Esophagus mucosa (tissue), 1 donor: ENCODE measurements at regions not wholly inside any gene's neighbourhood (a gene's known extent, or its start where the extent isn't known, plus 50 kb on each side); places are given as distances from the start of the nearest gene placed in this dataset.
"Not testable (repeated sequence)": the region's sequence is repeated elsewhere in the genome, so short reads cannot be mapped to it uniquely, and the experiment has no call there.

Experiments
- ATAC-seq: fragments of 200-7000 bp; cut with Tn5 transposase; one replicate; pipeline ENCODE4 v1.9.1; 2020
- donor health status: DM: yes; HTN: yes; CAD: no.

GRCh38 chr3:153268564-153269279 is 106.7 kb downstream of the RAP2B start:
- no peak for ATAC-seq

GRCh38 chr3:153269730-153270129 is 107.7 kb downstream of the RAP2B start:
- ATAC-seq = no peak

- ATAC-seq = no peak
These were observed 111.2 kb downstream of the RAP2B start for GRCh38 chr3:153273217-153273616.

- peak; percentile 76 for ATAC-seq
These were observed 111.9 kb downstream of the RAP2B start for GRCh38 chr3:153273767-153274435.

GRCh38 chr3:153274561-153274960 is 112.5 kb downstream of the RAP2B start:
- ATAC-seq = no peak

- no peak for ATAC-seq
These were observed 113.5 kb downstream of the RAP2B start for GRCh38 chr3:153275514-153275913.

- ATAC-seq = peak; percentile 70
These were observed 115.0 kb downstream of the RAP2B start for GRCh38 chr3:153277029-153277428.

- ATAC-seq = not testable (repeated sequence)
These were observed 119.4 kb downstream of the RAP2B start for GRCh38 chr3:153281236-153281997.

DNA sequence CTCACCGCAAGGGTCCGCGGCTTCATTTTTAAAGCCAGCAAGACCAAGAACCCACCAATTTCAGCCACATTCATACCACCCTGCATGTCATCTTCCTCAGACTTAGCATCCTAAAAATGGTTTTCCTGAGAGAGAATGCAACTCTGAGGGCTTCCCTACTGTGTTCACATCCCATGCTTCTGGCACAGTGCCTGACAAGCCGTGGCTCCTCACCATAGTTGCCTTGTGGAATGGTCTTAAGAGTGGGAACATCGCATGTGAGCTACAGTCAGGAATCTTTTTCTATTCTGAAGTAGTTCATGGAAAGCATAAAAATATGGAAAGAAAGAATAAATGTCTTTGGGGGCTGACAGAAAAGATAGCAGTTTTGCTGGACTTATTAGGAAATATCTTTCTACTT is 120.3 kb downstream of the RAP2B start:
- ATAC-seq = no peak

DNA sequence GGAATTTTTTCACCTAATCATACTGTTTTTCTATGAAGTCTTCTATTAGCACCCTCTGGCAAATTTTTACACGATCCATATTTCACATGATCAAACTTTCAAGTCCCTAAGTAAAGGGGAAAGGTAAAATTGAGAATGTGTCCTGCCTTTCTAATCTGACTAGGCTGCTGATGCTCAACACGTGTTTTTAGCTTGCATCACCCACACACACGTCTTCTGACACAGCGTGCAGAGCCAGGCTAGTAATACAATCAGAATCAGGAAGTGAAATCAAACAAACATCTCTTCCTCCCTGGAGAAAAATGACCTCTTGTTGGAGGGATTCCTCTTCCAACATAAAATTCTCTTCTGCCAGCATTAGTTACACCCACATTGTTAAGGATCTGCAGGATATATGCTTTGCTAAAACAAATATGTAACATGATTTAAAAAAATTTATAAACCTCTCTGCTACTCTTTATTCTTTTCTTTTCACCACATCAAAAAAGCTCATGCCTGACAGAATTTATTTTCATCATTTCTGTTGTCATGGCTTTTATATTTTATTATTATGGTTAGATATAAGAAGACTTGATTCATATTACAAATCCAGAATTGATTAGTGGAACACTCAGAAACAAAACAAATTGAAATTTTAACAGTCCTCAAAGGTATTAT is 122.4 kb downstream of the RAP2B start:
- peak; percentile 78 for ATAC-seq

DNA sequence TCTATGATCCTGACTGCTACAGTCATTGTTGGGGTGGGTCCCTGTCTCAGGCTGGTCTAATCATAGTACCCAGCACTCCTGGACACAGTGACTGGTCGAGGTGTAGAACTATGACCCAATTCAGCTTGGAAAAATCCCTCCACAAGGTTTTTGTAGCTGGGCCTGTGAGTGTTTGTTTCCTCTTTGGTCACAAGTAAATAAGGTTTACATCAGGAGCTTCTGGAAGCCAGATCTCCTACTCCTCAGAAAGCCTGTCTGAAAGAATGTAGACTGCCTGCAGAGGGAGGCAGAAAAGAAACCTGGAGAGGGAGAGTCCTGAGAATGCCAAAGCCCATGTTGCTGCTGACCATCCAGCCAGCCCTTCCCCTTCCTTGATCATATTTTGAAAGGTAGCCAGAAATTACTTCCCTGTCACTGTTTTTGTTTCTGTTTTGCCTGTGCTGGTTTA is 123.2 kb downstream of the RAP2B start:
- ATAC-seq = peak; percentile 37

DNA sequence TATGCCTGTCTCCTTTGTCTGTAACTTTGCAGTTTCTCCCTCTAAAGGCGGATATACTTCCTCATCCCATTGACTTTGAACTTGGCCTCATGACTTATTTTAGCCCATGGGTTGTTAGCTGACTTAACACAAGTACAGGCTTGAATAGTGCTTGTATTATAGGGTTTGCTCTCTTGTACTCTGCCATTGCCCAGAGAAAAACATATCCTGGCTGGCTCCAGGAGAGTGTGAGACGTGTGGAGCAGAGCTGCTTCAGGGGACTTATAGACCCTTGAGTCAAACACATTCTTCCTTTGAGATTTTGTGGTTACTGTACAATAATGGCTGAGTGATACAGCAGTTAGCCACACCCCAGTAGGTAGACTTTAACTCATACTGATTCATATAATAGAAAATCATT is 124.0 kb downstream of the RAP2B start:
- peak; percentile 76 for ATAC-seq

GRCh38 chr3:153287017-153287416 is 125.0 kb downstream of the RAP2B start:
- peak; percentile 83 for ATAC-seq

DNA sequence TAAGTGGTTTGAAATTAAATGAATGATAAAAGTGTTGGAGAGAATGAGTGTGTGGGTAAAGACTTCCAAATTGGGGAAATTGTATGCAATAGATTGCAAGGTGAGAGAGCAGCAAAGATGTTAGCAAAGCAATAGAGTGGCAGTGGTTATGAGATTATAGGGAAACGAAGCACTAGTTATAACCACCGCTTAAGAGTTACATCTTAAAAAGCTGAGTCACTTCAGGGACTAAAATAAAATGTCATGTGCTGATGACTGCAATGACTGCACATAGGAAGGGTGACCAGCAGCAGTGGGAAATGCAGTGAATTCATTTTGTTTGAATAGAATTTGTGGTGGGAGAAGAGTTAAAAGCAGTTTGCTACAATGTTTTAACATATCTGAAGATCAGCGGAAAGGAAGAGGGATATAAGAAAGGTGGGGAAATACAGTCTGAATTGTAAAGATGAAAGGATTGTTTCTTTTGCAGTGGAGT is 127.3 kb downstream of the RAP2B start:
- ATAC-seq = no peak

- no peak for ATAC-seq
These were observed 128.4 kb downstream of the RAP2B start for GRCh38 chr3:153290268-153291015.

DNA sequence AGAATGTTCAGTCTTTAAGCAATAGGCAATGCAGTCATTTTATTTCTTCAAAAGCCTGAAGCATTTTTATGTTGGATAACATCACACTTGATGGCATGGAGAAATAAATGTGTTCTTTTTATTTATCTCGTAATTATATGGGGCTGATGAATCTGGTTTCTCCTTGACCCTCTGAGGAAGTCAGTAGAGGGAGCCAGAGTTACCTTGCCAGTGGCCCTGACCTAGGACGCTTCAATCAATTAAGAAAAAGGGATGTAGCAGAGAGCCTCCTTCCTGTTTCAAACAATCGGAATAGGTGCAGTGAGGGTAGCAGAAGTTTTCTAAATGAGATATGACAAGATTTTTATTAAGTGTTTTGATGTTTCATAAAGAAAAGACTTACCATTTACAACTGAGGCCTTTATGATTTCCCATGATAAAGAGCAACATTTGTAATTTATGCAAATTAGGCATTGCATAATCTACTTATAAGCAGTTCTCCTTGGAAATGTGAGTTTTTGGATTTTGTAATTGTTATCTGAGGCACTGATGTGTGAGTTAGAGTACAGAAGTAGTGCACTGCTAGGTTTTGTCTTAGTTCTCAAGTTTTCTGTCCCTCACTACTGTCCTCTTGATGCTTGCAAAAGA is 129.1 kb downstream of the RAP2B start:
- no peak for ATAC-seq

GRCh38 chr3:153293265-153293664 is 131.2 kb downstream of the RAP2B start:
- ATAC-seq = peak; percentile 74

DNA sequence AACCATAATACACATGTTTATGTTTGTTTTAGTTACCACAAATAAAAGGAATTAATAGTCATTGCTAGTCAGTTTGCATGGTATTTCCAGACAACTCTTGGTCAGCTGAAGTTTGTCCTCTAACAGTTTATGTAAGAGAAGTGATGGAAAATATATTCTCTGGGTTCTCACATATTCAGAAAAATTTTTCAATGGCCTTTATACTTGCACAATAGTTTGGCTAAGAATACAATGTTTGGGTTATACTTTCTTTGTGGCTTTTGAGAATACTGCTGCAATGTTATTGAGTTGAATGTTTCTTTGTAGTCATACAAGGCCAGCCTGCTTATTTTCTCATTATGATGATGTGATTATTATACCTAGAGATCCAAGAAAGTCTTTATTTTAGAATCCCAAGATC is 133.9 kb downstream of the RAP2B start:
- ATAC-seq = no peak

DNA sequence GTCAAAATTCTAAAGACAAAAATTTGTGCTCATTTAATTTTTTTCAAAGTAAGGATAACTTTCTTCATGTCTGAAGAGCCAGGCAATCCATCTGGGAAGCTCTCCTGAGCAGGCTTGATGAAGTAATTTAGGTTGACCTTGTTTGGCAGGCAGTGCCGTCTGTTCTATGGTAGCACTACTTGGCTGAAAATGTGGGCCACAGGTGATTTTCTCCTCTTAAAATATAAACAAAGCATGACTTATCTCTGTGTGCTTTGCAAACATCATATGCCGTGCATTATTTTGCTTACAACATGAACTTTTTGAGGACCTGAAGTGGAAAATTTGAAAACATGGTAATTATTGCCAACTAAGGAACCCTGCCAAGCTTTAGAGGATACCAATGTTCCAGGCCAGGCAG is 143.2 kb downstream of the RAP2B start:
- ATAC-seq = no peak

DNA sequence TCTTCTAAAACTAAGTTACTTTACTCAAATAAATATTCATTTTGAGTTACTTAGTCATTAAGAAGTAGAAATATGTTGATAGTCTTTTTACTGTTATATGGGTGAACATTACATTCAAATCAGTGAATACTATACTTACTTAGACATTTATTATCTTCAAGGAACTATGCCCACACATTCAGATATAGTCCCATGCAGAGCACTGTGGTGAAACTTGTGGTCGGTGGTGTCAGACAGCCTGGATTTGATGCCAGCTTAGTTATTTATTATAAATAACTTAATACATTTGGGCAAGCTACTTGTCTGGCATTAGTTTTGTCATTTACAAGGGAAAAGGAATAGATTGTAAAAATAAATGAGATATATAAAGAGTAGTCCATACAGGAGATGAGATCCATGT is 149.5 kb downstream of the RAP2B start:
- no peak for ATAC-seq

- ATAC-seq = no peak
These were observed 151.4 kb downstream of the RAP2B start for GRCh38 chr3:153313302-153313965.
